SK-N-SH treated with all-trans-retinoic acid at 6 μM for 48 hours (cell line): ENCODE measurements at regions not wholly inside any gene's neighbourhood (a gene's known extent, or its start where the extent isn't known, plus 50 kb on each side); places are given as distances from the start of the nearest gene placed in this dataset.

Experiments used
- ARNTL ChIP-seq: fragments of 450-650 bp; formaldehyde crosslinking; IDR thresholded peaks from 2 replicates; pipeline ENCODE4 v1.5.0; 2020; ENCODE audit warnings: low read depth, mild to moderate bottlenecking, moderate library complexity, borderline replicate concordance
- BACH2 ChIP-seq: fragments of 250-450 bp; sonication (Bioruptor Pico); IDR thresholded peaks from 2 replicates; pipeline ENCODE4 v1.9.0; 2021; ENCODE audit warnings: mild to moderate bottlenecking, borderline replicate concordance
- CSDC2 ChIP-seq: fragments of 250-450 bp; sonication (Bioruptor Pico); IDR thresholded peaks from 2 replicates; pipeline ENCODE4 v1.5.0; 2020; ENCODE audit warnings: mild to moderate bottlenecking, moderate library complexity
- ESRRG ChIP-seq: fragments of 250-450 bp; sonication (Bioruptor Pico); IDR thresholded peaks from 2 replicates; pipeline ENCODE4 v1.6.1; 2021; ENCODE audit warnings: mild to moderate bottlenecking
- POU6F1 ChIP-seq: fragments of 250-450 bp; sonication (Bioruptor Pico); IDR thresholded peaks from 2 replicates; pipeline ENCODE4 v1.8.0; 2021; ENCODE audit warnings: low read depth, mild to moderate bottlenecking, moderate library complexity, borderline replicate concordance
- RARB ChIP-seq: fragments of 250-450 bp; sonication (Bioruptor Pico); IDR thresholded peaks from 2 replicates; pipeline ENCODE4 v1.8.0; 2021; ENCODE audit warnings: mild to moderate bottlenecking, moderate library complexity
- TOX ChIP-seq: fragments of 250-450 bp; sonication (Bioruptor Pico); IDR thresholded peaks from 2 replicates; pipeline ENCODE4 v1.8.0; 2021; ENCODE audit warnings: mild to moderate bottlenecking, moderate library complexity, borderline replicate concordance
- ZFP30 ChIP-seq: fragments of 450-650 bp; formaldehyde crosslinking; IDR thresholded peaks from 2 replicates; pipeline ENCODE4 v1.5.0; 2022; ENCODE audit warnings: mild to moderate bottlenecking, moderate library complexity
- ZNF565 ChIP-seq: fragments of 450-650 bp; formaldehyde crosslinking; conservative IDR thresholded peaks from 2 replicates; pipeline ENCODE4 v1.5.0; 2020; ENCODE audit warnings: low read depth, mild to moderate bottlenecking, moderate library complexity
- TF ChIP-seq, protein P1 (sequence below): fragments of 250-450 bp; sonication (Bioruptor Pico); IDR thresholded peaks from 2 replicates; pipeline ENCODE4 v1.5.1; 2020; ENCODE audit warnings: low read depth, mild to moderate bottlenecking, moderate library complexity

DNA sequence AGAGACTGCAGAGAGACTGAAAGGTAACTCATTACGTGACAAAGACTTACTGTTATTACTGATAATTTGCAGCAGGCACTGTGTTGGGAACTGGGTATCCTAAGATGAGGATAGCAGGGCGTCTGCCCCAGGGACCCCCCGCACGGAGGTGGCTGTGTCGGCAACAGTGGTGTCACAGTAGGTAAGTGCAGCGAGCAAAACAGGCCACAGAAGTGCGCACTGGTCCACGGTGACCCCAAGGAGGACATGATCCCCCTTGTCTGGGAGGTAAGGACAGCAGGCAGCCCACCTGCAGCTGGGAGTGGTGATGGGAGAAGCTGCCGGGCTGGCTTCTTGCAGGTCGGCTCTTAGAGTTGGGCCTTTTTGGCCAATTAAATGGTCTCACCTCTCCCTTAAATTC lies 82.9 kb downstream of the FAM43A start:
- TF ChIP-seq, protein P1, sequence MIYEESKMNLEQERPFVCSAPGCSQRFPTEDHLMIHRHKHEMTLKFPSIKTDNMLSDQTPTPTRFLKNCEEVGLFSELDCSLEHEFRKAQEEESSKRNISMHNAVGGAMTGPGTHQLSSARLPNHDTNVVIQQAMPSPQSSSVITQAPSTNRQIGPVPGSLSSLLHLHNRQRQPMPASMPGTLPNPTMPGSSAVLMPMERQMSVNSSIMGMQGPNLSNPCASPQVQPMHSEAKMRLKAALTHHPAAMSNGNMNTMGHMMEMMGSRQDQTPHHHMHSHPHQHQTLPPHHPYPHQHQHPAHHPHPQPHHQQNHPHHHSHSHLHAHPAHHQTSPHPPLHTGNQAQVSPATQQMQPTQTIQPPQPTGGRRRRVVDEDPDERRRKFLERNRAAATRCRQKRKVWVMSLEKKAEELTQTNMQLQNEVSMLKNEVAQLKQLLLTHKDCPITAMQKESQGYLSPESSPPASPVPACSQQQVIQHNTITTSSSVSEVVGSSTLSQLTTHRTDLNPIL (CRISPR knock-in tag): no peak
- TF ChIP-seq POU6F1 (CRISPR knock-in tag): no peak
- TF ChIP-seq BACH2: no peak
- TF ChIP-seq ZFP30: no peak
- TF ChIP-seq ESRRG (CRISPR knock-in tag): no peak
- no peak for TF ChIP-seq RARB (CRISPR knock-in tag)
- no peak for TF ChIP-seq ARNTL
- no peak for TF ChIP-seq CSDC2
- no peak for TF ChIP-seq ZNF565
- TF ChIP-seq TOX (CRISPR knock-in tag): no peak
